GM21360 (cell line): ENCODE measurements at regions not wholly inside any gene's neighbourhood (a gene's known extent, or its start where the extent isn't known, plus 50 kb on each side); places are given as distances from the start of the nearest gene placed in this dataset.

Source experiments
- ATAC-seq: cut with Tn5 transposase; IDR thresholded peaks from one replicate; pipeline ENCODE4 v1.9.1; 2021; ENCODE audit warnings: mild to moderate bottlenecking, moderate library complexity; ENCODE audit not compliant: unreplicated experiment

DNA sequence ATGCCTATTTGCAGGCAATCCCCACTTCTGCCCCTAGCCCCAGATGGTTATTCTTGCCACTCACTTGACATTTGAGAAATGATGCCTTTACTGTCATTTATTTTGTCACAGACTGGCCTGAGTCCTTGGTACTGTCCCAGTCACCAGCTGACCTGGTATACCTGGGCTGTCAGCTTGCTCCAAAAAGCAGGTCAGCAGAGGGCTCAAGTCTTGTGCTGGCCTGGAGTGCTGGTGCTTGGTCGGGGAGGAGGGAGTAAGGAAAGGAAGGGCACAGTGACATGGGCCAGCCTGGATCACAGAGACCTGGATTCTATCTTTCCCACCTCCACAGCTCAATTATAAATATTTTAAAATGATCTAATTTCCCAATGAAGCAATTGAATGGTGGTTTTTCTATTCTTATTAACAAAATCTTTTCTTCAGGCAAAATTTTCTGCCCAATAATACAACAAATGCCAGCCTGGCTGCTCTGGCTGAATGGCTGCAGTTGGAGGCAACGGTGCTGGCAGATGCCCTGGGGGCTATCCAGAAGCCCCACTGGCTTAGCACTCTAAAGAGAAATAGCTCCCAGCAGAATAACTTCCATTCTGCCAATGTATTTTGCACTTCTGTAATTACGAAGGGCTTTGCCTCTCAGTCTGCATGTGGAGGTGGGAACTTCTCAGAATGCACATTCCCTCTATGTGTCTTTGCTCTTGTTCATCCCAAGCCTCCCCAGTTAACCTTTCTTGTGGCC lies 160.6 kb downstream of the GADD45G start:
- ATAC-seq, result no peak

DNA sequence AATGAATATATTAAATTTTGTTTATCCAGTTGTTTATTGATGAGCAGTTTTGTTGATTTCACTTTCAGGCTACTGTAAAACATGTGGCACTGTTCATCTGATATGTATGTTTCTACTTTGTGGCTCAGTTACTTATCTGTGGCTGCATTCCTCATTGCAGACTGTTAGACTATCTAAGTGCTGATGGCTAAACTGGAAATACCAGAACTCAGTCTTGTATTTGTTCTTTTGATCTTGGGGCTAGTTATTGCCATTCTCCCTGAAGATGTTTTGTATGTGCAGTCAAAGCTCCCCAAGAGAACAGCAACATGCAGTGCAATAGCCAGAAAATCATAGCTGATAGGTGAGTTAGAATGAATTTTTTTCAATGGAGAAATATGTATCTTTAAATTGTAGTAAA lies 162.2 kb downstream of the GADD45G start:
- no peak for ATAC-seq

DNA sequence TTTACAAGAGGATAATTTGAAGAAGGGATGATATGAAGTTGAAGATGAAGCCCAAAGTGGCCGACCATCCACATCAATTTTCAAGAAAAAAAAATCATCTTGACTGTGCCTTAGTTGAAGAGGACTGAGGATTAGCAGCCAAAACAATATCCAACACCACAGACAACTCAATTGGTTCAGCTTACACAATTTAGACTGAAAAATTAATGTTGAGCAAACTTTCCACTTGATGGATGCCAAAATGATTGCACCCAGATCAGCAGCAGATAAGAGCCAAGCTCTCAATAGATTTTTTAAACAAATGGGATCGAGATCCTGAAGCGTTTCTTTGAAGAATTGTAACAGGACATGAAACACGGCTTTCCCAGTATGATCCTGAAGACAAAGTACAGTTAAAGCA lies 163.2 kb downstream of the GADD45G start:
- no peak for ATAC-seq

DNA sequence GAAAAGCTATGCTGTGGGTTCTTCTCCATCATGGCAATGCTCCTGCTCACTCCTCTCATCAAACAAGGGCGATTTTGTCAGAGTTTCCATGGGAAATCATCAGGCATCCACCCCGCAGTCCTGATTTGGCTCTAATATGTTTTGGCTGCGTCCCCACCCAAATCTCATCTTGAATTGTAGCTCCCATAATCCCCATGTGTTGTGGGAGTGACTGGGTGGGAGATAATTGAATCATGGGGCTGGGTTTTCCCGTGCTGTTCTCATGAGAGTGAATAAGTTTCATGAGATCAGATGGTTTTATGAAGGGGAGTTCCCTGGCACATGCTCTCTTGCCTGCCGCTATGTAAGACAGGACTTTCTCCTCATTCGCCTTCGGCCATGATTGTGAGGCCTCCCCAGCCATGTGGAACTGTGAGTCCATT lies 163.8 kb downstream of the GADD45G start:
- no peak for ATAC-seq

DNA sequence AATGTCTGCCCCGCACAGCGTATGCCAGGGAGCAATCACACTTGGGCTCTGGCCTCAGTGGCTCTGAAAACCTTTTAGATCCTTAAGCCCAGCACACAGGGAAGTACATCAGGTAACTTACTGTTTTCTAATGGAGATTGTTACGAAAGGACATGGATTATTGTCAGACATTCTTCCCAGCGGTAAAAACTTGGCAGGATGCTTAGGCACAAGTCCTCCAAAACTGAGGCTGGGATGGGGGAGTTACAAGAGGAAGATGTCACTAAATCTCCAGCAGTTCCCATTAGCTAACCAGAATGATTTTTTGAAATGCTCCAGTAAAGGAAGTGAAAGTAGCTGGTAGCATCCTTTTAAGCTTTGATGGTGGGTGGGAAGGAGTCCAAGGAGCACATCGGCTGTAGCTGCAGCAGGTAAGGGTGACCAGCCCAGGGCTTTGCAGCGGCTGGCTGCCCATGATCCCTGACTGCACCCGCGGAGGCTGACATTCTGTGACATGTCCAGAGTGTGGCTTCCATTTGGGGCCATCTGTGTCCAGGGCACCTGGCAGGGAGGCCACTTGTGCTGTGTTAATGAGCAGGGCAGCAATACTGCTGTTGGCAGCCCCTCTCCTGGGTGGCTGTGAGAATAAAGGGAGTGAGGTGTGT lies 165.8 kb downstream of the GADD45G start:
- no peak for ATAC-seq

DNA sequence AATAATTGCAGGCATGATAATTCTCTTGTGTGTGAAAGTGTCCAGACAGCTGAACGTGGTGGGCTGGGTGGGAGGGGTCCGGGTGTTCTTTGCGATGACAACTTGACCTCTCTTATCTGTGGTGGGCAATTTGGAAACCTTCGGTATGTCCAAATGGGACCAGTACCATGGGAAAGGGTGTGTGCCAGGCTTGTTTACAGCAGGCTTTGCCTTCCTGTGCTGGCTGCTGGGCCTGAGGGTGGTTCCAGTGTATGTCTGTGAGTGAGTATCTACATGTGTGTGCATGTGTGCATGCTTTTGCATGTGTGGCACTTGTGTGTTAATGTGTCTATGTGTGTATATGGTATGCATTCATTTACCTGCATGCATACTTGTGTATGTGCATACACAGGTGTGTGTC lies 166.4 kb downstream of the GADD45G start:
- no peak for ATAC-seq

DNA sequence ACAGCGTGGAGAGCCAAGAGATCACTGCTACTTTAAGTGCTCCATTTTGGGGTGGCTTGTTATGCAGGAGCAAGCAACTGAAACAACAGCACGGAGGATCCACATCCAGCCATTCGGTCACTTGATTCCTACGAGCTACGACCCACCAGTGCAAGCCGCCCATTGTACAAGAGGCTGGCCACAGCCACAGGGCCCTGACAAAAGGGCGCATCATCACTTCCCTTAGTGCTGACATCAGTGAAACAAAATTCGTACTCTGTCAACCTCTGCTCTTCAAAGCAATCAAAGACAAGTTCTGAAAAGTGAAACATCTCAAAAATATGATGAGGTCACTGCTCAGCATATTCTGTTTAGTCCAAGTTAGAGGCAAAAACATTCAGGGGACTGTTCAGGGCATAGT lies 168.4 kb downstream of the GADD45G start:
- ATAC-seq, result no peak

DNA sequence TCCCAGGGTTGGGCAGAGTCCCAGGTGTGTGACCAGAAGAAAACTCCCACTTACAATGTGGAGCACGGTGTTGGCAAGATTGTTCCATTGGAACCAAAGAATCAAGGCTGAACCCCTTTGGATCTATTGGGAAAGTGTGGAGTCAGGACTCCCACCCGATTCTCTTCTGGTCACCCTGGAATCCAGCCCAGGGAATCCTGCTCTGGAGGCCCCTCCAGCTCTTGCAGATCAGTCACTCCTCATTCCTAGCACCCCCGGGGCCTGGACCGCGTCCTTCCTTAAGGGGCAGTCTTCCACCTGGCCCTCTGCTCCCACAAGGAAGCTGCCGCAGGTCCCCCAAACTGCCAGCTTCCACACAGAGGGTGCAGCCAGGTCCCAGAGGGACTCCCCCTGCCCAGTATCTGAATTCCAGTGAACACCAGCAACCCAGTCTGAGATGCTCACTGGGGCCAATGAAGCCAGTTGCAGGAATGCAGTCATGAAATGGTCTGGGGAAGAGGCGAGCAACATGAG lies 170.1 kb downstream of the GADD45G start:
- no peak for ATAC-seq

DNA sequence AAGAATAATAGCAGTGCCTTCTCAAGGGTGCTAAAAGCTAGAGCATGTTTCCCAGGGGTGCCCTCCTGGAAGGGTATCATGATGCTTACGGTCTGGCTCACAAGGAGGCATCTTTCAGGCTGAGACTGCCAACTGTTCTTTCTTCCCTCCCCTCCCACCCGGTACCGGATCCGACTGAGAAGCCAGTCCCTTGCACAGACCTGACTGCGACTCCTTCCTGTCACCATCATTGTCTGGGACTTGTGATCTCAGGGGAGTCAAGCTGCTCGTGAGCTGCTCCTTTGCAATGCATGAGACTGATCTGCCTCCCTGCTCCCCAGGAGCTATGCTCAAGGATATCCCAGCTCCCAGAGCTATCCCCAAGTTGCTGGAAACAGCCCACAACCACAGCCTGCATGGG lies 170.8 kb downstream of the GADD45G start:
- ATAC-seq, result no peak

DNA sequence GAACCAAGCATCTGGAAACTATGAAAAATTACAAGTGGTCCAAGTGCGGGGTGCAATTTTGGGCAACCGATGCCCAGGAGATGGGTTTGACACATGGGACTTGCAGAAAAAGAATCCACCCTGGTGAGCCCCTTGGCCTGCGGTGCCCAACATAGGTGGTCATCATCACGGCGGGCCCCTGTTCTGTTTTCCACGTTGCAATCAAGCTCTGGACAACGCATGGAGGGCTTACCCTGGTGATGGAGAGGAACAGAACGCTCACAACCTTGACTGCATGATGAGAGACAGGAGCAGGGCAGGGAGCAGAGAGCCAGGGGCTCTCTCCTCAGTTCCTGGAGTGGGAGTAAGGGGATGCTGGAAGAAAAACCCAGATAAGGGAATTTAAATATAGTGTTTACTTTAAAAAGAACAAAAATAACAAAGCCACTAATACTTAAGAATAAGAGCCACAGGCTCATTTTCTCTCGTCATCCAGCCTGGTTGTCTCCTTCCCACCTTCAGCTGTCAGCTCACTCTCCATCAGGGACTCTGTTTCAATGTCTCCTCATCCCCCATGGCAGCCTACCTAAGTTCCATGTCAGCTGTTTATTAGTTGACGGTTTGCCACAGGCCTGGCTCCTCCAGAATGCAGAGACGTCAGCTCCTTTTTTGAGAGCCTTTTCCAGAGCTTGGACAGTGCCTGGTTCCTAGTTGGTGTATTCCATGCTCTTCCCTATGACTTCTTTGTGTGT lies 172.1 kb downstream of the GADD45G start:
- no peak for ATAC-seq

DNA sequence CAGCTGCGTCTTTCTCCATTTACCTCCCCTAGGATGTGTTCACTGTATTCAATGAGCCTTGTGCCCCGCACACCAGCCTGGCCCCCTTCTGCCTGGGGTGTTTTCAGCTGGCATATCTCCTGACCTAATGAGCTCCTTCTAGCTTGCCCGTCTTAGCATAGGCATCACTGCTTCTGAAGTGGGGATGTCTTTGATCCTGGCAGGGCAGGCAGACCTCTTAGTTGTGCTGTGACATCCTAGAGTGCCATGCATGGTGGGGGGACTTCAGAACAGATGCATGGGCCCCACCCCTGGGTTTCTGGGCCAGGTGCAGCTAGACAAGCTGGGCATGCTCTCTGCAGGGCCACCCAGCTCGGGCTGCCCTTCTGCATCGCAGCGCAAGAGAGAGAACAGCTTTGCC lies 172.7 kb downstream of the GADD45G start:
- no peak for ATAC-seq

DNA sequence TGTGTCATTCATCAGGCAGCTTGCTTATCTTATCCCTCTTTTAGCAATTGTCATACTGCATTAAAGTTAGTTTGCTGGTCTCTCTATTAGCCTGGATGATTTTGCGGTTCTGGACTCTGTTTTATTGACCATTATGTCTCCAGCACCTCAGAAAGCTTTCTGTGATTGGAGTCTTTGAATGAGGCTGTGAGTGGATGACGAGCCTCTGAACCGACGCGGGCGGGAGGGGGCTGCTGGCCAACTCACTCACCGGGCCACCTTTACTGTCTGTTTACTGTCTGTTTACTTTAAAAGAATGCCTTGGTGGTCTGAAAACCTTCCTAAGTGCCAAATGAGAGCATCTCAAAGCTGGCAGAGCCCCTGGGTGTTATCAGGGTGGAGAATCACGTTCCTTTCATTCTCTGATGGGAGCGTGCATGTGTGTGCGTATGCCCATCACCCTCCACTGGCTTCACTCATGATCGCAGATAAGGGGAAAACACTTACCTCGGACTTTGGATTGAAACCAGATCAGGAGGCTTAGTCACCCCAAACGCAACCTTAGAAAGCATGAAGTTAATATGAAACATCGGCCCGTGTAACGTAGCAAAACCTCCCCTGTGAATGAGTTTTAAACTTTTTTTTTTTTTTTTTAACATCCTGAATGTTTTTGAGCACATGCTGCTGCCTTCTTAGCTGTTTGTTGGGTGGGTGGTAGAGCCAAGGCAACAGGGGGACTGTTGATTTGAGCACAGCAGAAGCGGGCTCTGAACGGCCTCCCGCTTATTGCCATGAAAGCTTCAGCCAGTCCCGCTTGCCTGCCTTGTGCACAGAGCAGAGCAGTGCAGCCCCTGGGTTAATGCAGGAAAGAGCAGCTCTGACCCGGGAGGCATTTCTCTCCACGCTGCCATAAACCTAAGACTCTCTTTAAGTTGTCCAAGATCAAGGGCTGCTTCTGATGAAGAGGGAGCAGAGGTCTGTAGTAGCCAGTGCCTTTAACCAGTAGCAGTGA lies 173.6 kb downstream of the GADD45G start:
- no peak for ATAC-seq

DNA sequence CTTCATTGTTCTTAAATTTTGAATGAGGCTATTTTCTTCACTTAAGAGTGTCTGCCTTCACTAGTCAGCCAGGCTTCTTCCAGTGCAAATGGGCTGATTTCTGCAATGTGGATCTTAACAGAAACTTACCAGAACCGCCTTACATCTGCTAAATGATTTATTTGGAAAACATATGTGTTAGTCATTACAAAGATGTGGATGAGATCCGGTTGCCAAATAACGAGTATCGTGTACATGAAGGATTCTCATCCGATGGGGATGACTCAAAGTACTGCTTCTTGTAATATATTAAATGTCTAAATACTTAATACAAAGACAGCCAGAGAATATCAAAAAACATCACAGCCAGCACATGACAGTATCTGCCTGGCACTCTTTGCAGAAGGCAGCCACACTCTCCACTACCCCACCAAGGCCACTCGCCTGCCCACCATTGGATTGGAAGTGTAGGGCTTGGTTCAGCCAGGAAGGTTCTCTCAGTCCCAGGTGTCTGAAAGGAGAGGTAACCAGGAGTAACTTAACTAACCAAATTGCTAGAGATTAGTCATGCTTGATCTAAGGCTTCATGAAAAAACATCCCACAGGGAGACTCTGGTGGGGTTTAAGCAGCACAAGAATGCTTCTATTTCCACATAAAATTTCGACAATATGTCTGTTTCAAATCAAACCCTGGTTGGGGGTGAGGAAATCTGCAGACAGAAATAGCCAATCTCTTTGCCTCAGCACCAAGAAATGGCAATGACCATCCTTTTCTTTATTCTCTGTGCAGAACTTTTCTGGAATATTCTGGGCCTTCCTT lies 174.8 kb downstream of the GADD45G start:
- no peak for ATAC-seq

DNA sequence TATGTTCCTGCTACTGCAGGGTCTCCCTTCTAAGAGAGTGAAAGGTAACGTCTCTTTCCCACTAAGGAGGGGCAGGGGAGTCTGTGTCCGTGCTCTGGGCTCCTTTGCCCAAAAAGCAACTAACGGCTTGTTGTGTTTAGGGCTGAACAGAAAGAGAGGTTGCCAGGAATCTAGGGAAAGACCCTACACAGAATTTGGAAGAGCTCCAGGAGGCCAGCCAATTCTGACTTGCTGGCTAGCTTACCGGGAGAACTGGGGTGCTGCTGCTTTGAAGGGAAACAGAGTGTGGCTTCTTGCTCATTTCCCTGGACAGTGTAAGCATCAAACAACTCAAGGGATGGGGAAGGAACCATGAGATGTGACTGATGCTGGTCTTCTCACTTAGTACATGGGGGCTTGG lies 176.1 kb downstream of the GADD45G start:
- no peak for ATAC-seq

DNA sequence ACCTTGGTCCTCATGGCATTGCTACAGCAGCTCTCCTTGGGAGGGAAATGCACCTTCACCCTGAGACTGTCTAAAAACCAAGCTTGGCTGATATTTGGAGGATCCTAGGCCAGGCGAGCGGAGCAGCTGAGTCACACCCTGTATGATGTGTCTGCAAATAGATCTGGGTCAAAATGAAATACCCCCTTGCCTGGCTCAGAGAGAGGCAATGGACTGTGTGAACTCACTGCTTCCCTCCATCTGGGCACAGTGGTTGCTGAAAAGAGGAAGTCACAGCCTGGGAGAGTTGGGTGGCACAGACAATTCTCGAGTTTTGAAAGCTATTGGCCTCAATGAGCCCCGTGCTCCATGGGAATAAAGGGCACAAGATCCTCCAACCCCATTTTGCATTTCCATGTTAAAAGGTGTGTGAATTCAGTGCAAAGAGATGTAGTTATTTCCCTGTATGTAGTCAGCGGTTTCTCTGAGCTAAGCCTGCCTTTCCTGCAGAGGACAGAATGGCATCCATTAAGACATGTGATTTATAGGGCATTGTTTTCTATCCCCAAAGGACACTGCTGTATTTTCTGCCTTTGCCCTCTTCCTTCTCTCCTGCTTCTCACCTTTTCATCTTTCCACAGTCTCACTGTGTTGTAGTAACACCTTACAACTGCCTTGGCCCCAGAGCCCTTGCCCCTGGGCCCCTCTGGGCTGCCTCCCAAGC lies 177.2 kb downstream of the GADD45G start:
- ATAC-seq, result no peak

DNA sequence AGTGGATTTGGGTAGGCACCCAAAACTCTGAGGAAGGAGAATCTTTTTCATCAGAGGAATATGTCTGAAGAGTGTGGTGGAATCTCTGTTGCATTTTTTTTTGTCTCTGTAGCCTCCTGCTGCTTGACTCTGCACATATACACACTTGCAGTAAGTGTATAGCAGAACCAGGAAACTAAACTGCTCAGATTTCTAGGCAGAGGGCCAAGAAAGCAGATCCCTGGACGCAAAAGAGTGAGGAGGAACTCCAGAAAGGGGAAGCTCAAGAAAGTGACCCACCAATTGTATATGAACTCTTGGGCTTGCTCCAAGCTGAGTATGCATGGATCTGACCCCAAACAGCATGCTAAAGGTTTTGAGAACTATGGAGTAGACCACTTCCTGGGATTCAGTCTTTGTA lies 181.8 kb downstream of the GADD45G start:
- no peak for ATAC-seq

DNA sequence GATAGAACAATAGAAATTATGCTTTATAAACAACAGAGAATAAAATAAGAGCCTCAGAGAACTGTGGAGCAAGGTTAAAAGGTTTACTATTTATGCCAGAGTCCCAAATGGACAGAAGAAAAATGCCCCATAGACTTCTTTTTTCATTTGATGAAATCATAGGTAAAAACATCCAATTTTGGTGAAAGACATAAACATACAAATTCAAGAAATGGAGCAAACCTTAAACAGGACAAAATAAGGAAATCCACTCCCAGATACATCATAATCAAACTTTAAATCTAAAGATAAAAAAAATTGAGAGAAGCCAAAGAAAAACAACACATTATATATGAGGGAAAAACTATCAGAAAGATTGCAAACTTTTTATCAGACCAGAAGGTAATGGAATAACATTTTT lies 182.8 kb downstream of the GADD45G start:
- no peak for ATAC-seq

DNA sequence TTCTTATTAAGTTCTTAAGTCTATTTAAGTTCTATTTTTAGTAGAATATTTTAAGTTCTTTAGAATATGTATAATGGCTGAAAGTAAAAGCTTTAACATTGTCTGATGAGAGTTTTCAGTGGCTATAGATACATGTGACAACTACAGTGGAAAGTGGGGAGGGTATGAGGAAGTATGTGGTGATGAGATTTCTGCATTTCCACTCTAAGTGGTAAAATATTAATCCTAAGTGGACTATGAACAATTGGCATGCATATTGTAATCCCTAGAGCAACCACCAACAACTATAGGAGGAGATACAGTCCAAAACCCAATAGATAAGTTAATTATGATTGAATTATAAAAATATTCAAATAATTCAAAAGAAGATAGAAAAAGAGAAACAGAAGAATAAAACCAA lies 183.6 kb downstream of the GADD45G start:
- no peak for ATAC-seq

DNA sequence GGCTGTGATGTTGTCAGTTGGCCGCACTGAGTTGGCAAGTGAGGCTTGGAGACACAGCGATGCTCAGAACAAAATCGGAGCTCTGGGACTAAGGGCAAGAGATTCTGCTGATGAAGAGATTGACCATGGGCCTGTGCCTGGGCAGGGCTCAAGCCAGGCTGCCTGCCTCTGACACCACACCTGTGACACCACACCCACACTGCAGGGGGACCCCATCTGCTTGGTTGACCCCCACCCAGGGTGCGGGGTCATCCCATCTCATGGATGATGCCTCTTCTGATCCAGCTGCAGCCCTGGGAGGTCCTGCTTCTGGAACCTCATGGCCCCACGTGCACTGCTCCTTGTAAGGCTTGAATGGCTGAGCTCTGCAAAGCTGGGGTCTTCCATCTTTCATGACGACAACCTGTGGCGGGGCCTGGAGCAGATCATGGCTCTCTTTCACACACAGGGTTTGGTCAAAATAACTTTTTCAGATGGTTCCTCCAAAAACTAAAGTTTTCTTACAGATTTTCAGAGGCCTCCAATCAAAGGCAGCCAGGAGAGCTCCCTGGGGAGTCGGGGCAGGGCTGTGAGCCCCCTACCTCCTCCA lies 185.2 kb downstream of the GADD45G start:
- ATAC-seq, result no peak
